OCI-LY1 (cell line): ENCODE measurements at regions not wholly inside any gene's neighbourhood (a gene's known extent, or its start where the extent isn't known, plus 50 kb on each side); places are given as distances from the start of the nearest gene placed in this dataset.

Source experiments
- H2AFZ ChIP-seq: fragments of 200-600 bp; sonication (generic), shearing (Covaris generic); 2 replicates; pipeline ENCODE4 v1.6.0; 2014; ENCODE audit warnings: antibody characterized with exemption, mild to moderate bottlenecking, low read length
- H3F3A ChIP-seq: fragments of 200-600 bp; sonication (generic), shearing (Covaris generic); 2 replicates; pipeline ENCODE4 v1.6.0; 2014; ENCODE audit warnings: mild to moderate bottlenecking, antibody characterized with exemption, low read length, moderate library complexity; ENCODE audit not compliant: insufficient read depth
- H3K27ac ChIP-seq: fragments of 200-600 bp; sonication (generic); 2 replicates; pipeline ENCODE4 v1.5.1; 2014; ENCODE audit warnings: low read length, mixed run types, mild to moderate bottlenecking, low read depth; ENCODE audit not compliant: poor library complexity, severe bottlenecking
- H3K27me3 ChIP-seq: fragments of 200-600 bp; sonication (generic); 2 replicates; pipeline ENCODE4 v1.6.0; 2014; ENCODE audit warnings: antibody characterized with exemption, mild to moderate bottlenecking, low read length, moderate library complexity; ENCODE audit not compliant: insufficient read depth
- H3K36me3 ChIP-seq: fragments of 200-600 bp; sonication (generic); 2 replicates; pipeline ENCODE4 v1.6.1; 2014; ENCODE audit warnings: mild to moderate bottlenecking, antibody characterized with exemption, low read length, moderate library complexity, mixed read lengths; ENCODE audit not compliant: insufficient read depth
- H3K4me1 ChIP-seq: fragments of 200-600 bp; sonication (generic); 2 replicates; pipeline ENCODE4 v1.5.1; 2014; ENCODE audit warnings: mild to moderate bottlenecking, low read length, moderate library complexity; ENCODE audit not compliant: insufficient read depth, severe bottlenecking
- H3K4me2 ChIP-seq: fragments of 200-600 bp; sonication (generic), shearing (Covaris generic); 2 replicates; pipeline ENCODE4 v1.6.1; 2014; ENCODE audit warnings: low read length
- H3K4me3 ChIP-seq: fragments of 200-600 bp; sonication (generic); 2 replicates; pipeline ENCODE4 v1.5.1; 2014; ENCODE audit warnings: low read length, low read depth, mild to moderate bottlenecking, mixed read lengths; ENCODE audit not compliant: poor library complexity, severe bottlenecking
- H3K79me2 ChIP-seq: fragments of 200-600 bp; shearing (Covaris generic); 2 replicates; pipeline ENCODE4 v1.6.1; 2016; ENCODE audit warnings: mixed run types, low read length, mixed read lengths; ENCODE audit not compliant: insufficient read depth
- H3K9ac ChIP-seq: fragments of 200-600 bp; sonication (generic), shearing (Covaris generic); 2 replicates; pipeline ENCODE4 v1.6.1; 2014; ENCODE audit warnings: mild to moderate bottlenecking, low read length, mixed read lengths
- H3K9me2 ChIP-seq: fragments of 200-600 bp; sonication (generic), shearing (Covaris generic); 2 replicates; pipeline ENCODE4 v1.6.1; 2014; ENCODE audit warnings: low read depth, mild to moderate bottlenecking, low read length, mixed read lengths
- H3K9me3 ChIP-seq: fragments of 200-600 bp; shearing (Covaris generic); 2 replicates; pipeline ENCODE4 v1.6.1; 2014; ENCODE audit warnings: low read length, mixed read lengths
- H4K20me1 ChIP-seq: fragments of 200-600 bp; sonication (generic), shearing (Covaris generic); 2 replicates; pipeline ENCODE4 v1.6.0; 2016; ENCODE audit warnings: mild to moderate bottlenecking, low read length; ENCODE audit not compliant: insufficient read depth
- EZH2 ChIP-seq: fragments of 200-600 bp; sonication (generic), shearing (Covaris generic); IDR thresholded peaks from 2 replicates; pipeline ENCODE4 v1.8.0; 2017; ENCODE audit warnings: borderline replicate concordance, mixed run types, mild to moderate bottlenecking, antibody characterized with exemption, low read length, moderate library complexity, mixed read lengths
- TF ChIP-seq, protein P1 (sequence below): fragments of 200-600 bp; sonication (generic), shearing (Covaris generic); IDR thresholded peaks from 2 replicates; pipeline ENCODE4 v1.5.1; 2017; ENCODE audit warnings: mild to moderate bottlenecking, antibody characterized with exemption, low read length, moderate library complexity, mixed read lengths

- no peaks in the 10 kb centered on the region for H3K27me3 ChIP-seq
- no peak for TF ChIP-seq EZH2
- TF ChIP-seq, protein P1, sequence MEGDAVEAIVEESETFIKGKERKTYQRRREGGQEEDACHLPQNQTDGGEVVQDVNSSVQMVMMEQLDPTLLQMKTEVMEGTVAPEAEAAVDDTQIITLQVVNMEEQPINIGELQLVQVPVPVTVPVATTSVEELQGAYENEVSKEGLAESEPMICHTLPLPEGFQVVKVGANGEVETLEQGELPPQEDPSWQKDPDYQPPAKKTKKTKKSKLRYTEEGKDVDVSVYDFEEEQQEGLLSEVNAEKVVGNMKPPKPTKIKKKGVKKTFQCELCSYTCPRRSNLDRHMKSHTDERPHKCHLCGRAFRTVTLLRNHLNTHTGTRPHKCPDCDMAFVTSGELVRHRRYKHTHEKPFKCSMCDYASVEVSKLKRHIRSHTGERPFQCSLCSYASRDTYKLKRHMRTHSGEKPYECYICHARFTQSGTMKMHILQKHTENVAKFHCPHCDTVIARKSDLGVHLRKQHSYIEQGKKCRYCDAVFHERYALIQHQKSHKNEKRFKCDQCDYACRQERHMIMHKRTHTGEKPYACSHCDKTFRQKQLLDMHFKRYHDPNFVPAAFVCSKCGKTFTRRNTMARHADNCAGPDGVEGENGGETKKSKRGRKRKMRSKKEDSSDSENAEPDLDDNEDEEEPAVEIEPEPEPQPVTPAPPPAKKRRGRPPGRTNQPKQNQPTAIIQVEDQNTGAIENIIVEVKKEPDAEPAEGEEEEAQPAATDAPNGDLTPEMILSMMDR = no peak
- no peaks in the 10 kb centered on the region for H3F3A ChIP-seq
- H3K79me2 ChIP-seq = no peaks in the 10 kb centered on the region
- no peak overlapping the region for H3K27ac ChIP-seq
- no peaks in the 10 kb centered on the region for H4K20me1 ChIP-seq
- H3K36me3 ChIP-seq = no peaks in the 10 kb centered on the region
- no peaks in the 10 kb centered on the region for H3K9me3 ChIP-seq
- H3K4me1 ChIP-seq = no peaks in the 10 kb centered on the region
- H3K4me2 ChIP-seq = no peak overlapping the region
- H3K9ac ChIP-seq = no peak overlapping the region
- H3K4me3 ChIP-seq = no peak overlapping the region
- no peak overlapping the region for H2AFZ ChIP-seq
- H3K9me2 ChIP-seq = no peaks in the 10 kb centered on the region
These were observed 137.2 kb downstream of the OMA1 start for GRCh38 chr1:58409336-58409735.

- Histone ChIP-seq H3K27ac (no peak overlapping the region), H4K20me1 (no peaks in the 10 kb centered on the region), H3K36me3 (no peaks in the 10 kb centered on the region), H2AFZ (no peak overlapping the region), H3K9me2 (no peaks in the 10 kb centered on the region), H3K9ac (no peak overlapping the region), H3K27me3 (no peaks in the 10 kb centered on the region), H3K79me2 (no peaks in the 10 kb centered on the region), H3K4me2 (no peak overlapping the region), H3F3A (no peaks in the 10 kb centered on the region), H3K9me3 (no peaks in the 10 kb centered on the region), H3K4me3 (no peak overlapping the region), H3K4me1 (no peaks in the 10 kb centered on the region)
- TF ChIP-seq, protein P1 = no peak
- no peak for TF ChIP-seq EZH2
These were observed 140.0 kb downstream of the OMA1 start for GRCh38 chr1:58406301-58407071.

DNA sequence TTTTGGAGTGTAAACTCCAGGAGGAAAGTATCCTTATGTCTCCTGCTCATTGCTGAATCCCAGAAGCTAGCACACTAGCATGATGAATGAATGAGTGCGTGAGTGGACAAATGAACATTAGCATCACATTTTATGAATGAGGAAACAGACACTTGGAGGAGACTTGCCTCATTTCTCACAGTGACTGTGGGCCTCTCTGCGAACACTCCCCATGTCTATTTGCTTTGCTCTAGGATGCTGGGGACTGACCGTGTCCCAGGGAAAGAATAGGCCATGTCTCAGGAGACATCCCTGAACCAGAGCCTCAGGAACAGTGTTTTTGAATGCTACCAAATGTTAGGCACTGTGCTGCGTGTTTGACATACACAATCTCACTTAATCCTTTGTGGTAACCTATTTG lies 140.9 kb downstream of the OMA1 start:
- Histone ChIP-seq H3K36me3 (no peaks in the 10 kb centered on the region), H3K27me3 (no peaks in the 10 kb centered on the region), H3K9ac (no peak overlapping the region), H3K4me1 (no peaks in the 10 kb centered on the region), H3K27ac (no peak overlapping the region), H4K20me1 (no peaks in the 10 kb centered on the region), H3K79me2 (no peaks in the 10 kb centered on the region), H3F3A (no peaks in the 10 kb centered on the region), H3K9me3 (no peaks in the 10 kb centered on the region), H3K9me2 (no peaks in the 10 kb centered on the region), H3K4me3 (no peak overlapping the region), H3K4me2 (no peak overlapping the region), H2AFZ (no peak overlapping the region)
- no peak for TF ChIP-seq EZH2
- TF ChIP-seq, protein P1 = no peak
